ENCODE measurements at regions not wholly inside any gene's neighbourhood (a gene's known extent, or its start where the extent isn't known, plus 50 kb on each side); places are given as distances from the start of the nearest gene placed in this dataset.

DNA sequence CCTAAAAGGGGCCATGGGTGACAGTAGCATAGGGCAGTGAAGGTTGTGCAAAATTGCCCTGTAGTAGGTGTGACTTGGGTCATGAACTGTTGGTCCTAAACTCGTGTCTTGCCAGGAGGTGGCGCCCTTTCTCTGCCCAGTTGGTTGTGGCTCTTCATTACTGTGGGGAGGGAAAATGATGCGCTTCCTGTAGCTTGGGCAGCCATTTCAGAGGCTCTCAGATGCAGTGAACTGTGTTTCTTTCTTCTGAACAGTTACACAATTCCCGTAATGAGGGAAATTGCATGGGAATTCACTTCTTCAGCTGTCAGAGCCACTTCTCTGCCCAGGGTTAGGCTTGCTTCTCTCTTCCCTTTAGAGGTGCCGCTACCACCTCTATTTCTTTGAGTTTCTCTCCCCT, 148.1 kb upstream of the NRXN3 start (continued):
- TF ChIP-seq, protein P1, sequence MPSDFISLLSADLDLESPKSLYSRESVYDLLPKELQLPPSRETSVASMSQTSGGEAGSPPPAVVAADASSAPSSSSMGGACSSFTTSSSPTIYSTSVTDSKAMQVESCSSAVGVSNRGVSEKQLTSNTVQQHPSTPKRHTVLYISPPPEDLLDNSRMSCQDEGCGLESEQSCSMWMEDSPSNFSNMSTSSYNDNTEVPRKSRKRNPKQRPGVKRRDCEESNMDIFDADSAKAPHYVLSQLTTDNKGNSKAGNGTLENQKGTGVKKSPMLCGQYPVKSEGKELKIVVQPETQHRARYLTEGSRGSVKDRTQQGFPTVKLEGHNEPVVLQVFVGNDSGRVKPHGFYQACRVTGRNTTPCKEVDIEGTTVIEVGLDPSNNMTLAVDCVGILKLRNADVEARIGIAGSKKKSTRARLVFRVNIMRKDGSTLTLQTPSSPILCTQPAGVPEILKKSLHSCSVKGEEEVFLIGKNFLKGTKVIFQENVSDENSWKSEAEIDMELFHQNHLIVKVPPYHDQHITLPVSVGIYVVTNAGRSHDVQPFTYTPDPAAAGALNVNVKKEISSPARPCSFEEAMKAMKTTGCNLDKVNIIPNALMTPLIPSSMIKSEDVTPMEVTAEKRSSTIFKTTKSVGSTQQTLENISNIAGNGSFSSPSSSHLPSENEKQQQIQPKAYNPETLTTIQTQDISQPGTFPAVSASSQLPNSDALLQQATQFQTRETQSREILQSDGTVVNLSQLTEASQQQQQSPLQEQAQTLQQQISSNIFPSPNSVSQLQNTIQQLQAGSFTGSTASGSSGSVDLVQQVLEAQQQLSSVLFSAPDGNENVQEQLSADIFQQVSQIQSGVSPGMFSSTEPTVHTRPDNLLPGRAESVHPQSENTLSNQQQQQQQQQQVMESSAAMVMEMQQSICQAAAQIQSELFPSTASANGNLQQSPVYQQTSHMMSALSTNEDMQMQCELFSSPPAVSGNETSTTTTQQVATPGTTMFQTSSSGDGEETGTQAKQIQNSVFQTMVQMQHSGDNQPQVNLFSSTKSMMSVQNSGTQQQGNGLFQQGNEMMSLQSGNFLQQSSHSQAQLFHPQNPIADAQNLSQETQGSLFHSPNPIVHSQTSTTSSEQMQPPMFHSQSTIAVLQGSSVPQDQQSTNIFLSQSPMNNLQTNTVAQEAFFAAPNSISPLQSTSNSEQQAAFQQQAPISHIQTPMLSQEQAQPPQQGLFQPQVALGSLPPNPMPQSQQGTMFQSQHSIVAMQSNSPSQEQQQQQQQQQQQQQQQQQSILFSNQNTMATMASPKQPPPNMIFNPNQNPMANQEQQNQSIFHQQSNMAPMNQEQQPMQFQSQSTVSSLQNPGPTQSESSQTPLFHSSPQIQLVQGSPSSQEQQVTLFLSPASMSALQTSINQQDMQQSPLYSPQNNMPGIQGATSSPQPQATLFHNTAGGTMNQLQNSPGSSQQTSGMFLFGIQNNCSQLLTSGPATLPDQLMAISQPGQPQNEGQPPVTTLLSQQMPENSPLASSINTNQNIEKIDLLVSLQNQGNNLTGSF (CRISPR knock-in tag; IDR thresholded peaks at IDR 0.05): no peak
- no peak for TF ChIP-seq ZBTB20 (CRISPR knock-in tag; IDR thresholded peaks at IDR 0.05; ENCODE audit: borderline replicate concordance, low read depth)
- TF ChIP-seq, protein P2, sequence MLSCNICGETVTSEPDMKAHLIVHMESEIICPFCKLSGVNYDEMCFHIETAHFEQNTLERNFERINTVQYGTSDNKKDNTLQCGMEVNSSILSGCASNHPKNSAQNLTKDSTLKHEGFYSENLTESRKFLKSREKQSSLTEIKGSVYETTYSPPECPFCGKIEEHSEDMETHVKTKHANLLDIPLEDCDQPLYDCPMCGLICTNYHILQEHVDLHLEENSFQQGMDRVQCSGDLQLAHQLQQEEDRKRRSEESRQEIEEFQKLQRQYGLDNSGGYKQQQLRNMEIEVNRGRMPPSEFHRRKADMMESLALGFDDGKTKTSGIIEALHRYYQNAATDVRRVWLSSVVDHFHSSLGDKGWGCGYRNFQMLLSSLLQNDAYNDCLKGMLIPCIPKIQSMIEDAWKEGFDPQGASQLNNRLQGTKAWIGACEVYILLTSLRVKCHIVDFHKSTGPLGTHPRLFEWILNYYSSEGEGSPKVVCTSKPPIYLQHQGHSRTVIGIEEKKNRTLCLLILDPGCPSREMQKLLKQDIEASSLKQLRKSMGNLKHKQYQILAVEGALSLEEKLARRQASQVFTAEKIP (CRISPR knock-in tag; IDR thresholded peaks at IDR 0.05; ENCODE audit: borderline replicate concordance): no peak
- peak; percentile 57; the same call in 1 of the 2 replicates for TF ChIP-seq GABPB1 (CRISPR knock-in tag; IDR thresholded peaks at IDR 0.05)
- TF ChIP-seq YEATS2 (CRISPR knock-in tag; IDR thresholded peaks at IDR 0.05; ENCODE audit: borderline replicate concordance): no peak

DNA sequence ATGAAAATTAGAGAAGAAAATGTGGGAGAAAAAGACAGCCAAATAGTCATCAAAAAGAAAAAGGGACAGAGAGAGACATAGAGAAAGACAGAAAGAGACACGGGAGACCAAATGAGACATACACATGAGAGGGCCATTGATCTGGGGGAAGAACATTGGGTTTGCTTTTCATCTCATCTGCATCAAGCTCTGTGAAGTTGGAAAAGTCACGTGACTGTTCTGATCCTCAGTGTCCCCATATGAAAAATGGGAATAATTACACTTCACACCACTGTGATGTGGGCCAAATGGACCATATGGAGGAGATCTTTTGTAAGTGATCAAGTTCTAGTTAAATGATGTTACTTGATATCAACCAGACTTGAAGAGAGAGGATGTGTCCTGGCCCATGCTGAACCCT, 147.1 kb upstream of the NRXN3 start:
- Histone ChIP-seq H3K4me1 (ENCODE audit: insufficient read depth, low read length) (no peaks in the 10 kb centered on the region), H4K20me1 (ENCODE audit: insufficient read depth, low read length) (no peaks in the 10 kb centered on the region), H3K9ac (ENCODE audit: insufficient read depth, low read depth, low read length) (no peak overlapping the region), H3K79me2 (ENCODE audit: insufficient read depth, low read length) (no peaks in the 10 kb centered on the region), H2AFZ (ENCODE audit: low read length) (no peak overlapping the region), H3K4me3 (replicated peaks in 1 of 3; ENCODE audit: insufficient read depth in 1 of 3, low read depth in 2 of 3, low read length in 3 of 3) (no peak overlapping the region), H3K9me3 (ENCODE audit: low read length) (no peaks in the 10 kb centered on the region), H3K36me3 (replicated peaks in 1 of 2; ENCODE audit: control insufficient read depth in 1 of 2, insufficient read depth in 2 of 2, low read length in 2 of 2) (no peaks in the 10 kb centered on the region), H3K4me2 (ENCODE audit: low read depth, low read length) (no peak overlapping the region), H3K27me3 (ENCODE audit: control insufficient read depth in 1 of 2, insufficient read depth in 2 of 2, low read length in 2 of 2) (no peaks in the 10 kb centered on the region), H3K27ac (ENCODE audit: extremely low read length, insufficient read depth, low read length) (no peak overlapping the region)
- no peak for ATAC-seq
- no peak for FAIRE-seq
- 59% methylated on average over 2 of the region's 2 CpGs for WGBS (ENCODE audit: low lambda C conversion rate)
- TF ChIP-seq, protein P3, sequence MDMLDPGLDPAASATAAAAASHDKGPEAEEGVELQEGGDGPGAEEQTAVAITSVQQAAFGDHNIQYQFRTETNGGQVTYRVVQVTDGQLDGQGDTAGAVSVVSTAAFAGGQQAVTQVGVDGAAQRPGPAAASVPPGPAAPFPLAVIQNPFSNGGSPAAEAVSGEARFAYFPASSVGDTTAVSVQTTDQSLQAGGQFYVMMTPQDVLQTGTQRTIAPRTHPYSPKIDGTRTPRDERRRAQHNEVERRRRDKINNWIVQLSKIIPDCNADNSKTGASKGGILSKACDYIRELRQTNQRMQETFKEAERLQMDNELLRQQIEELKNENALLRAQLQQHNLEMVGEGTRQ (IDR thresholded peaks at IDR 0.05; ENCODE audit: low read depth, low read length): peak; percentile 64
- TF ChIP-seq, protein P3 (CRISPR knock-in tag; IDR thresholded peaks at IDR 0.05; ENCODE audit: borderline replicate concordance): no peak
- TF ChIP-seq KAT7 (CRISPR knock-in tag; IDR thresholded peaks at IDR 0.05; ENCODE audit: borderline replicate concordance): no peak
- no peak for TF ChIP-seq ZSCAN12 (CRISPR knock-in tag; IDR thresholded peaks at IDR 0.05)
- no peak for TF ChIP-seq IKZF4 (CRISPR knock-in tag; IDR thresholded peaks at IDR 0.05; ENCODE audit: borderline replicate concordance, low read depth, not compliant biosample characterization)
- TF ChIP-seq RAD51 (IDR thresholded peaks at IDR 0.05; ENCODE audit: borderline replicate concordance): peak; percentile 81; the same call in 1 of the 2 replicates
- in situ Hi-C loops (cut with HindIII; ENCODE audit: extremely low pct_ligation_motif_present, low pct_unique_long_range_greater_than_20kb): loop anchor here (10.0 to 25.0 kb wide), 2 partner anchors 572 to 814 kb away; no protein-coding TSS in a partner anchor
- BruUV-seq (replicated peaks): no TSS peak
- no peak for DNase-seq (ENCODE audit: low spot score)
- ChIA-PET POLR2A (no interaction called here), CTCF (ENCODE audit: low intra/inter-chr PET ratio, low total read pairs) (no interaction called here)
- intact Hi-C loops (cut with micrococcal nuclease; ENCODE audit: unreplicated experiment): loop anchor here (2.0 to 10.0 kb wide), 2 partner anchors 132 to 572 kb away; no protein-coding TSS in a partner anchor

Measured in HepG2 (cell line).